GM18507 (cell line): ENCODE measurements at regions not wholly inside any gene's neighbourhood (a gene's known extent, or its start where the extent isn't known, plus 50 kb on each side); places are given as distances from the start of the nearest gene placed in this dataset.
"Not testable (repeated sequence)": the region's sequence is repeated elsewhere in the genome, so short reads cannot be mapped to it uniquely, and the experiment has no call there.

Experiments
- DNase-seq: peaks from one replicate; pipeline ENCODE4 v3.0.0; 2011; ENCODE audit warnings: low read depth; ENCODE audit not compliant: insufficient read length; ENCODE audit errors: extremely low spot score
- FAIRE-seq: peaks from 2 replicates; lab custom pipeline; 2011; peaks lifted over from hg19 to GRCh38; lab: Jason Lieb, UNC

DNA sequence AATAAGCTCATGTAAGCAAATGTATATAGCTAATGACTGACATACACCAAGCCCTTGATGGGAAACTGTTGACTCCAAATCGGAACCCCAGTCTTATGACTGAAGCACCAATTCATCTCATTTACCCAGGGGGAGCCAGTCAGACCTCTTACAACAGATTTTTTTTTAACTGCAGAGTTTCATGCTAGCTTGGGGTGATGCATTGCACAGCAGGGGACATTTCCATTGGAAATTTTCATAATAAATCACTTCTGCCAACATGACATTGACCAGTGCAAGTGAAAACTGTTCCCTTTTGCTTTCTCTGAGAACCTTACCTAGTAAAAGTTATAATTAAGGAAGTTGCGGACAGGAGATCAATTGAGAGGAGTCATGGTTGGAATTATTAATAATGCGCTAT, 137.0 kb upstream of the VWC2 start:
- no peak for FAIRE-seq

DNA sequence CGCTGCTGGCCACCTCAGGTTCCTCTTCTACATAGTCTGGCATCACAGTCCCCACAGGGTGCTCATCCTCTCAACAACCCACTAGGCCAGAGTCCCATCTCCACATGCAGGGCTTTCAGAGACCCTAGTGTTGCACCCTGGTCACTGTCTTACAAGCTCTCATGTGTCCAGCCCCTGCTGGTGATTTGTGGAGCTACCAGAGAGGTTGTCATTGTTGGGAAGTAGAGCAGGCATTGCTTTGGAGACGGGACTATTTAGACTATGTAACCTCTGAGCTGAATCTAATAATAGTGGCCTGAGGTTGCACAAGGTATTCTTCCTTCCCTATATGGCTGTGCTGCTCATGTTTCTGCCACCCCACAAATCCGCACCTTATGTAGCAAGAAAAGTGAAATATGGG, 135.3 kb upstream of the VWC2 start:
- FAIRE-seq, result no peak
- DNase-seq, result no peak

More for the DNA sequence above, 137.0 kb upstream of the VWC2 start:
- DNase-seq, result no peak

DNA sequence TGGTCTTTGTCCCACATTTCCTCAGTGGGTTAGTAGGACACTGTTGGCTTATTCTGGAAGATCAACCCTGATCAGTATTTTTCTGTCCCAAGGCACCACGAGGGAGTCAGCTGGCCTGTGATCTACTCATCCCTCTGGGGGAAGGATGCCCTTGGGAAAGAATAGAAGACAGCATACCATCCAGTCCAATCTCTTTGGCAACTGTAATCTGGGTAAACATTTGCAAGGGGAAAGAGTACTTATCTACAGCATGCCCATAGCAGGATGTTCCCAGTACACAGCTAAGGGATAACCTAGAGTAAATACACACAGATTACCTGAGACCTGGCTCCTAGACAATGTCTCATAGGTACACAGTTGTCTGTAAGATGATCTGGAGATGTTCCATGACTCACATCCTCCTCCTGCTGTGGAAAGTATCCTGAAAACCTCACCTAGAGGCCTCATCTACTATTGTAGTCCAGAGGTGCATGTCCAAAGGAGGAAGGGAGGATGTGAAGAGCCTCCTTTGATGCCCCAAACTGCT, 134.3 kb upstream of the VWC2 start:
- DNase-seq (no peak), FAIRE-seq (no peak)

DNA sequence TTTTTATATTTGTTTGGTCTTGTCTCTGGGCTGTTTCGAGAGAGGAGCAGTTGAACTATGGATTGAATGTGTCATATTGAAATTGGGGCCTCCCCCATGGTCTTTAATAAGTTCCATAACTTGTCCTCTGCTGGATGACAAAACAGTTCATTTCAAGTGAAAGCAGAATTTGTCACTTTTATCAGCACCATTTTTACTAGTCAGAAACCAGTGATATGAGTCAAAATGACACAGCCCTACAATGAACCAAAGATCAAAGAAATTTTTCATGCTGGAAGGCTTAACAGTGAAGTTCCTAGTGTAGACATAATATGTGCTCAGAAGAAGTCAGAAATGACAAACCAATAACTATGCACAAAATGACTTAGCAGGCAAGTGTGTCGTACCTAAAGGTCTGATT, 133.6 kb upstream of the VWC2 start:
- FAIRE-seq (no peak), DNase-seq (no peak)

DNA sequence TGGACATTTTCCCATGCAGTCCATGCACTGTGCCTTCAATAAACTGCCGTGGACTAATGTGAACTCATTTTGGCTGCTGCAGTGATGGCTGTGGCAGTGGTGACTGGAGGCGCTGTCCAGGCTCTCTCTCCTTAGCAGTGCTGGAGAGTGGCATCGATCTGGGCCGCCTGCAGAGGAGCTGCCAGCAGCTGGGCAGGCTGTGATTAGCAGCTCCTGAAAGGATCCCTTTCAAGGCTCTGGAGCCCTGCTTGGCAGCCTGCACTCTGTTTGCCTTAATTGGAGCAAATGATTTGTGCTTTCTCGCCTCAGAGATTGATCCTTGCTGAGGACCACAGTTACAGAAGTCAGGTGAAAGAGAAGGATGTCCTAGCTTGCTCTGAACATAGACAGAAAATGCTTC, 130.1 kb upstream of the VWC2 start:
- DNase-seq (no peak), FAIRE-seq (no peak)

DNA sequence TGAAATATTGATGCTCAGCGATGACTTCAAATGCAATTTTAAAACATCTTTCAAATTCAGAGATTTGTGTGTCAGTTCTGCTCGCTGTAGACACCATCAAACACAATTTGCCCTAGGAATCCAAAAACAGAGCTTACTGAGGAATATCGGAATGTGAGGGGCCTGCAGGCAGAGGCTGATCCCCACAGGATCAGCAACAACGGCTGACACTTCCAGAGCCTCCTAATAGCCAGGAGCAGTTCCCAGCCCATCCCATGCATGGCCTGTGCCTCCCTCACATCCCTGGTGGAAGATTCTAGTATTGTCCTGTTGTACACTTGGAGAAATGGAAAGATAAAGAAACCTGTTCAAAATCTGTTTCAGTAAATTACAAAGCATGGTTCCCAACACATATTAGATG, 129.7 kb upstream of the VWC2 start:
- FAIRE-seq, result no peak
- DNase-seq, result no peak

DNA sequence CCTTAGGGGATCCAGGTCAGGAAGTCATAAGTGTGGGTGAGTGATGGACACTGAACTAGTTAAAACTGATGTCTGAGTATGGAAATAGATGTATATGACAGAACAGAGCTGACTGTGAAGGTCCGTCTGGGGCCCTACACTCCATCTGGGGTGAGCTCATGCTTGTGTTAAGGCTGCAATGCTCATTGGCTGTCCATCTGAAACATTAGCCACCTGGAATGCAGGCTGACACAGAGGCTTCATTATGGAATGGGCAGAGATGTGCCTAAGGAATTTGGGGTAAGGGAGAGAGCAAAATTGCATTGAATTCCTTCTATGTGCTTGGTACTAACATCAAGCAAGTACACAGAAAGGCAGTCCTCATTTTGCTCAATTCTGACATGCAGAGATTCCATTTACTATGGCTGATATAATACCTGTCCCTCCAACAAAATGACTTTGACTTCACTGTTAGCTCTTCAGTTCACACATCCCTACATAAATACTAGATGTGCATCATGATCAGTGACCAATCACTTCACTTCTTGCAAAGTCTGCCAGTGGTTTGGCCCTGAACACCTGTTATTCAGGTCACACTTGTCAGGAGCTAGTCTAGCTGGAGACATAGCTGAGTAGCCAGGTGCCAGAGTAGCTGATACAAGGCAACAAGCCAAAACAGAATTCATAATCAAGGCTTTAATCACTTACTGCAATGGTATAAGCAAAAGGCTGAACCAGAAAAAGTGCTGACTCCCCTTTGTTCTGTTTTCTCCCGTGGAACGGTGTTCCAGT, 128.9 kb upstream of the VWC2 start:
- DNase-seq (no peak), FAIRE-seq (no peak)

DNA sequence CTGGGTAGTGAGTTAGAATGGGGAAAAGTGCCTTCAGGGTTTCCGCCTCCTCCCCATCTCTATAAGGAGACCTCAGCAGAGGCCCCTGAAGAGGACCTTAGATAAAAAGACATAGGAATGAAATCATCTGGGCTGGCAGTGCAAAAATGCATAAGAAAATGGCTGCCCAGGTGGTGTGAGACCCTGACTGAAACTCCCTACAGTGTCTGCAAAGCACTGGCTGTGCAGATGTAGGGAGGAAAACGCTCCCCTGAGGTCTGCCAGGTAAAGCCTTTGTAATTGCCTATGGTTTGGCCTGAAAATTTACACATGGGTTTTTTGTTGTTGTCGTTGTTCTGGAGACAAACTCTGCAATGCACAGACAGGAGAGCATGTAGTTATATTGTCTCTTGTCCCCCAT, 128.1 kb upstream of the VWC2 start:
- DNase-seq (no peak), FAIRE-seq (no peak)

DNA sequence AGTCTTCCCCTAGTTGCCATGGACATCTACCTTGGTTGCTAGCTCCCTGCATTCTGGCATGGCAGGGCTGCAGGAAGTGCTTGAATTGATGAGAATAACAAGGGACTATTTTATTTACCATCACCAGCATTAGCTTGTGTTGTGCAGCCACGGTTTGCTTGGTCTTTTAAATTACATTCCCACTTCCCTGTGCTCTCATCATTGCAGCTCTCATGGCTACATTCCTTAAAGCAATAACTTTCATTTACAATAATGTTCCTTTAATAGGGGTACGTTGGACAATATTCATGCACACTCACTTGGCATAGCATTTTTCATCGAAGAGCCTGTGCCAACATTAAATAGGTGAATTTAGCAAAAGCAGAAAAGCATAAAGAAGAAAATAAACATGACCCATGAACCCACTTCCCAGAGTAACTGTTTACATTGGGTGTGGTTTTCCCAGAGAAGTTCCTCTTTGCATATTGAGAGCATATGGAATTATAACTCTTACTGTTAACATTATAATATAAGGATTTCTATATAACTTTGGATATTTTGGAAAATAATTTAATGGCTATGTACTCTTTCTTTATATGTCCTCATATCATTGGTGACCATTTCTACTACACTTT, 113.2 kb upstream of the VWC2 start:
- DNase-seq (no peak), FAIRE-seq (no peak)

DNA sequence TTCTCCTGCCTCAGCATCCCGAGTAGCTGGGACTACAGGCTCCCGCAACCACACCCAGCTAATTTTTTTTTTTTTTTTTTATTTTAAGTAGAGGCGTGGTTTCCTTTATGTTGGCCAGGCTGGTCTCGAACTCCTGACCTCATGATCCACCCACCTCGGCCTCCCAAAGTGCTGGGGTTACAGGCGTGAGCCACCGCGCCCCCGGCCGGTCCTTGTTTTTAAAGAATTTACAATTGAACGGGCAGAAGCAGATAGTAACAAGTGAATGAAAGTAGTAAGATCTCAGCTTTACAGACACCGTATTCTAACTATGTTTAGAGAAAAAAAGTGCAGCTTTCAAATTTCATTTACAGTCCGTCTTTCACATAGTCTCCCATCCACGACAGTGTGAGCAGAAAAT, 112.5 kb upstream of the VWC2 start:
- FAIRE-seq (no peak), DNase-seq (no peak)

DNA sequence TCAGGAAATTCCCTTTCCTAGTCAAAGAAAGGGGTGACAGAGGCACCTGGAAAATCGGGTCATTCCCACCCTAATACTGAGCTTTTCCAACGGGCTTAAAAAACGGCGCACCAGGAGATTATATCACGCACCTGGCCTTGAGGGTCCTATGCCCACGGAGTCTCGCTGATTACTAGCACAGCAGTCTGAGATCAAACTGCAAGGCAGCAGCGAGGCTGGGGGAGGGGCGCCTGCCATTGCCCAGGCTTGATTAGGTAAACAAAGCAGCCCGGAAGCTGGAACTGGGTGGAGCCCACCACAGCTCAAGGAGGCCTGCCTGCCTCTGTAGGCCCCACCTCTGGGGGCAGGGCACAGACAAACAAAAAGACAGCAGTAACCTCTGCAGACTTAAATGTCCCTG, 107.5 kb upstream of the VWC2 start:
- not testable (repeated sequence) for FAIRE-seq, DNase-seq

DNA sequence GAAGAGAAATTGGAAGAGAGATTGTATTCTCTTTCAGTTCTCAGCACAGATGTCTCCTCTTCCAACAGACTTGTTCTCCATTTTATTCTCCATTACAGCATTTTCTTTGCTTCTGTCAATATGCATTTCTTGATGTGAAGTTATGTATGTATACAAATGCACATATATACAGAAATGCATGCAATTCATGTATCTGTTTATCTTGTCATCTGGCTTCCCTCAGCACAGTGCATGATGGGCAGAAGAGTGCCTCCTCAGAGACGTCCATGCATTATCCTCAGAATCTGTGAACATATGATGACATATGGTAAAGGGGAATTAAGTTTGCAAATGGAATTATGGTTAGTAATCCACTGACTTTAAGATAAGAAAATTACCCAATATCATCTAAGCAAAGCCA, 106.7 kb upstream of the VWC2 start:
- DNase-seq (no peak), FAIRE-seq (no peak)

DNA sequence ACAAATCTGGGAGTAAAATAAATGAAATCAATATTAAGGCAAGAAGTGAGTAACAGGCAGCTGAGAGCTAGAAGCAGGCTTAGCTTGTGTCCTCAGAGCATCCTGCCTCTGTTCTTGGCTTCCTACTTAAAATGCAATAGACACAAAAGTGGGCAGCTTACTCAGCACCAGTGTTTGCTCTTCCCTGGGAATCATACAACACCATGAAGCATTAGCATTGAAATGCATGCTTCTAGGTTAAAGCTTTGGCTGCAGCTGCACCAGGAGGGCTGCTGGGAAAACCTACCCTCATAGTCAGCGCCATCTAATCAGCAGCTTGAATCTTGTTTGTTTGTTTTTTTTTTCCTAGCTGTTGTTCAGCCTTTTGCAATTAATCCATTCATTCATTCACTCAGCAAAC, 104.2 kb upstream of the VWC2 start:
- FAIRE-seq, result no peak

DNA sequence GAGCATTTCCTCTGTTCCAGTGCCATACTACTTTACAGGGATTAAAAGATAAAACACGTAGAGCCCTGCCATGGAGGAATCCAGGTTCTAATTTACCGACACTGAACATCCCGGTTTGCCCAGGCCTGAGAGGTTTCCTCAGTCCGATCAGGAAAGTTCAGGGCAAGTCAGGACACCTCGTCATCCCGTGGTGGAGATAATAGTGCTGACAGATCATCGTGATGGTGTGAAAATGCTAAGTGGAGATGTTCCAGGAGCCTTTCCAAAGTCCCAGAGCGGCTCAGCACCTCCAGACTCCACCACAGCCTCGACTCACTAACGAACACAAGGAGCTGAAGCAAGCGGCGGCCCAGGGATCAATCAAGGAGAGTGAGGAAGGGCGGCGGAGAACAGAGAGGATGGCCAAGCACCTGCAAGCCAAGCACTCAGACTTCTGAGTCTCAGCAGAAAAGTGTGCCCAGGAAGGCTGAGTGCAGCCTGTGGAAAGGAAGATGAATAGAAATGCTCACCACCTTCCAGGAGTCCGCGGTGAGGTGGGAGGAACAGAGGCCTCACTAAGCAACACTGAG, 103.7 kb upstream of the VWC2 start:
- no peak for DNase-seq
- no peak for FAIRE-seq

More for the DNA sequence above, 104.2 kb upstream of the VWC2 start:
- no peak for DNase-seq

DNA sequence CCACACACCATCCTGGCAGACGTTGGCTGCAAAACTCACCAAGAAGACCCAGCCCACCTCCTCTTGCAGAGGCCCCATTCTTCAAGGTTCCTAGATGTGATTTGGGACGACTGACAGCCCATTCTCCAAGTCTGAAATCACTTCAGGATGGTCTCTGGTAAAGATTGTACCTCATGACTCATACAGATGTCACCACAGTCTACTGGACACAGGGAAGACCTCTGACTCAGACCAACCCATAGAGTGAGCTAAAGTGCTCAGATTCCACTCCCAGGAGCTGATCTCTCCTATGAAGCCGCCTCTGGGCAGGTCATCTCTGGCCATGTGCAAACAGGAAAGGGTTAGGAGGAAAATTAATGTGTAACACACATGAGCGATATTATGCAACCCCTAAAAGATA, 102.4 kb upstream of the VWC2 start:
- FAIRE-seq (no peak), DNase-seq (no peak)

DNA sequence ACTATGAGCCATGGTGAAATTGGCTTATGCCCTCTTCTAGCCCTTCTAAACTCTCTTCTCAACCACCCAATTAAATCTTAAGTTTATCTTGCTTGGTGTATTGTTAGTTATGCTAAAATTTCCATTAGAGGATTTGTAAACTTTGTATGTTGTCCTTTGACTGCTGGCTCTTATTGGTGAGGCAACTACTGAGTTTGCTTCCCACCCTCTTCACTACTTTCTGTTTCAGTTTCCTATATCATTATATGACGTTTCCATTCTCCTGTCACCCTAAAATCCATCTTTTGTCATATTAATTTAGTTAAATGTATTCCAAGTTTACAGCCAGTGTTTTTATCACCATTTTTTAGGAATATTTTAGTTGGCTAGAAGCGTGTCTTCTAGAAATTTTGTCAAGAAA, 80.9 kb upstream of the VWC2 start:
- DNase-seq, result no peak
- no peak for FAIRE-seq

DNA sequence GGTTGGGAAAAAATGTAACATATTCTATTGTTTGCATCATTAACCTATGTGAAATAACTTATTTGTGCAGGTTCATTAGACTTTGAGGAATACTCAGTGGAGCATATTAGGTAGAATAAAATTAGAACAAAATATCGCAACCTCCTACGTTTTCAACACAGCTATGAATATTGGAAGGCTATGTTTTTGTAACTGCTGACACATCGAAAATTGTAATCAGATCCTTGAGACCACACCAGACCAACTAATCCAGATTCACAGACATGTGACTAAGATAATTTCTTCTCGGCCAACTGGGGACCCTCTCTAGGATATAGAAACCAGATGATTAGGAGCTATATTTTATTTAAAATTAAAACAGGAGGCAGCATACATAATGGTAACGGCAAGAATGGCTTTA, 77.5 kb upstream of the VWC2 start:
- no peak for DNase-seq
- FAIRE-seq, result no peak

DNA sequence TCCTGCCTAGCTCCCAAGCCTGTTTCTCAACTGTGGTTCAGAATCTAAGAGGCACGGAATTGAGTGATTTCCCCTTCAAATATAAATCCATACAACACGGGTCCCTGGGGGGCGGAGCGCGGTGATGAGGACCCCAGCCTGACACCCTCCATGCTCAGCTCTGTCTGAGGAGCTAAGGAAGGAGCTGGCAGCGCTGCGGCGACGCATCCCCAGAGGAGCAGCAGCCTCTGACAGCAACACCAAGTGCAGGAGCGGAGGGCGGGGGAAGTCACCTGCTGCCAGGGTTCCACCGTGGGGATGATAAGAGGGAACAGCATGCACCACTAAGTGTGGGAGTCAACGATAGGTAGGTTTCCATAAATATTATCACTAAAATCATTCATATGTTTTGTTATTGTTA, 72.6 kb upstream of the VWC2 start:
- FAIRE-seq, result no peak

DNA sequence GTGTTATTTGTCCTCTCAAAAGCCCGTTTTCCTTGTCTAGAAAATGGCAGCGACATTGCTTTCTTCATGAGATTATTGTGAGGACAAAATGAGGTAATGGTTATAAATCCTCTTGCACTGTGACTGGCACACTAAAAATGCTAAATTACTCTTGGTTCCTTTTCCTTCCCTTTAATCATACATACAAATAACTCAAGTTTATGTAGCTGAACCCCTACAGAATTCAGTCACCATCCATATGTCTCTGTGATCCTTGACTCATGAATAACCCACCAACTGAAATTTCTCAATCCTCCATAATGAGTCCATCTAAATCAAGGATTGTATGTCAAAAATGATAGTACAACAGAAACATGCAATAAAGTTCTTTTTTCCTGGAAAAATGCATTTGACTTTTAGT, 71.3 kb upstream of the VWC2 start:
- no peak for FAIRE-seq

More for the DNA sequence above, 72.6 kb upstream of the VWC2 start:
- DNase-seq, result no peak

DNA sequence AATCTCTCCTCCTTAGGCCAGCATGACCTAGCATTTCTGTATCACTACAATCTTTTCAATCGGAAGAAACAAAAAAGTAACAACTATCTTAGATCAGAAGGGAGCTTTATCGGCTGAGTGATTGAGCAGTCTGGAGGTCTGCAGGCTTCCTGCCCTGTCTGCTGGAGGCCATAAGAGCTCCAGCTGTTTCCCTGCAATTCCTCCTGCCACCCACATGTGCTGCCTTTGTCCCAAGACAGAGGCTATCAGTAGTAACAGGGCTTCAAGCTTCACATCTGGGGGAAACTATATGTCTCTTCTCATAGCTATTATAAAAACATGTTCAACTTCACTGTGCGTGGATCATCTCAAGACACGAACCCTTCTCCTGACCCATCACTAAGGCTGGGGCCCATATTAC, 70.1 kb upstream of the VWC2 start:
- DNase-seq, result no peak

More for the DNA sequence above, 71.3 kb upstream of the VWC2 start:
- DNase-seq, result no peak

DNA sequence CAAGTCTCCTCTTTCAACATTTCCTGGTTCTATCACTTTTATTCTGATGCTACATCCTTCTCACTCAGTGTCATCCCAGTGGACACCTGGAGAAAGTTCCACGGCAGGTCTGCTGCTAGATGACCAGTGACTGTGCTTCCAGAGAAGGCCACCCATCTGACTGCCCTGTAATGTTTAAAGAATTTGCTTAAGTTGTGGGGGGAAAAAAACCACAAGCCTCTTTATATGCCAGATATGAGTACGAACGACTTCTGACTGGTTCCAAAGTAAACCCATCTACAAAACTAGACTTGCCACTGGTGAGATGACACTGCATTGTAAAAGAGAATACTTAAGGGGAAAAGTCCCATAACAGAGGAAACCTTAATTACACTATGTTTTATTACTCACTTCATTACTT, 69.6 kb upstream of the VWC2 start:
- DNase-seq (no peak), FAIRE-seq (no peak)

More for the DNA sequence above, 70.1 kb upstream of the VWC2 start:
- FAIRE-seq, result no peak
